ENCODE measurements at regions not wholly inside any gene's neighbourhood (a gene's known extent, or its start where the extent isn't known, plus 50 kb on each side); places are given as distances from the start of the nearest gene placed in this dataset.

DNA sequence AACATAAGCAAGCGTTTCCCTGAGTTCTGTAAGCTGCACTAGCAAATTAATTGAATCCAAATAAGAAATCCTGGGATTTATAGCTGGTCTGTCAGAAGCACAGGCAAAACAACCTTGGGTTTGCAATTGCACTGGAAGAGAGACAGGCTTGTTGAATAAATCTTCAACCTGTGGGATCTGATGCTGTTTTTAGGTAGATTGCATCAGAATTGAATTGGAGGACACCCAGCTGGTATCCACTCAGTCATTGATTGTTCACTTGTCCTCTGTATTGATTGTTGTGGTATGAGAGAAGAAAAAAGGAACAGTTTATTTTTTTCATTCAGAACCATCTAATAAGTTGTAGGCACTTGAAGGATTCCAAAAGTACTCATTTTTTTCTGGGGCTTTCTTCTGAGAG is 497.4 kb downstream of the SIPA1L2 start:
- intact Hi-C loops (cut with DNase I, micrococcal nuclease): no loop called here
- TF ChIP-seq, protein P1, sequence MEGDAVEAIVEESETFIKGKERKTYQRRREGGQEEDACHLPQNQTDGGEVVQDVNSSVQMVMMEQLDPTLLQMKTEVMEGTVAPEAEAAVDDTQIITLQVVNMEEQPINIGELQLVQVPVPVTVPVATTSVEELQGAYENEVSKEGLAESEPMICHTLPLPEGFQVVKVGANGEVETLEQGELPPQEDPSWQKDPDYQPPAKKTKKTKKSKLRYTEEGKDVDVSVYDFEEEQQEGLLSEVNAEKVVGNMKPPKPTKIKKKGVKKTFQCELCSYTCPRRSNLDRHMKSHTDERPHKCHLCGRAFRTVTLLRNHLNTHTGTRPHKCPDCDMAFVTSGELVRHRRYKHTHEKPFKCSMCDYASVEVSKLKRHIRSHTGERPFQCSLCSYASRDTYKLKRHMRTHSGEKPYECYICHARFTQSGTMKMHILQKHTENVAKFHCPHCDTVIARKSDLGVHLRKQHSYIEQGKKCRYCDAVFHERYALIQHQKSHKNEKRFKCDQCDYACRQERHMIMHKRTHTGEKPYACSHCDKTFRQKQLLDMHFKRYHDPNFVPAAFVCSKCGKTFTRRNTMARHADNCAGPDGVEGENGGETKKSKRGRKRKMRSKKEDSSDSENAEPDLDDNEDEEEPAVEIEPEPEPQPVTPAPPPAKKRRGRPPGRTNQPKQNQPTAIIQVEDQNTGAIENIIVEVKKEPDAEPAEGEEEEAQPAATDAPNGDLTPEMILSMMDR (IDR thresholded peaks at IDR 0.05): no peak
- no peak overlapping the region for H3K27ac ChIP-seq (ENCODE audit: low read depth in 1 of 2, low read length in 2 of 2)
- H3K27me3 Mint-ChIP-seq: peaks cover 11% of the 10 kb centered on the region
- ChIA-PET POLR2A (no interaction called here), CTCF (no interaction called here)
- H3K36me3 Mint-ChIP-seq (ENCODE audit: low read depth): peaks cover 3% of the 10 kb centered on the region
- DNase-seq (no peak), ATAC-seq (ENCODE audit: poor library complexity) (no peak)
- no peaks in the 10 kb centered on the region for H3K9me3 ChIP-seq (ENCODE audit: control insufficient read depth in 1 of 2, insufficient read depth in 1 of 2, low read length in 2 of 2)
- no peaks in the 10 kb centered on the region for H3K36me3 ChIP-seq (ENCODE audit: insufficient read depth, low read length)
- no peak overlapping the region for H3K4me3 ChIP-seq (ENCODE audit: low read length)
- H3K27ac Mint-ChIP-seq: no peak overlapping the region
- H3K4me1 Mint-ChIP-seq (ENCODE audit: low read depth): no peaks in the 10 kb centered on the region
- H3K4me3 Mint-ChIP-seq: no peak overlapping the region
- H3K4me1 ChIP-seq (ENCODE audit: insufficient read depth, low read length): no peaks in the 10 kb centered on the region
- H3K9me3 Mint-ChIP-seq: peaks cover 4% of the 10 kb centered on the region
- peaks cover 0 to 7% of the 10 kb centered on the region in 2 experiments for H3K27me3 ChIP-seq (ENCODE audit: control insufficient read depth in 1 of 2, insufficient read depth in 2 of 2, low read length in 2 of 2)

DNA sequence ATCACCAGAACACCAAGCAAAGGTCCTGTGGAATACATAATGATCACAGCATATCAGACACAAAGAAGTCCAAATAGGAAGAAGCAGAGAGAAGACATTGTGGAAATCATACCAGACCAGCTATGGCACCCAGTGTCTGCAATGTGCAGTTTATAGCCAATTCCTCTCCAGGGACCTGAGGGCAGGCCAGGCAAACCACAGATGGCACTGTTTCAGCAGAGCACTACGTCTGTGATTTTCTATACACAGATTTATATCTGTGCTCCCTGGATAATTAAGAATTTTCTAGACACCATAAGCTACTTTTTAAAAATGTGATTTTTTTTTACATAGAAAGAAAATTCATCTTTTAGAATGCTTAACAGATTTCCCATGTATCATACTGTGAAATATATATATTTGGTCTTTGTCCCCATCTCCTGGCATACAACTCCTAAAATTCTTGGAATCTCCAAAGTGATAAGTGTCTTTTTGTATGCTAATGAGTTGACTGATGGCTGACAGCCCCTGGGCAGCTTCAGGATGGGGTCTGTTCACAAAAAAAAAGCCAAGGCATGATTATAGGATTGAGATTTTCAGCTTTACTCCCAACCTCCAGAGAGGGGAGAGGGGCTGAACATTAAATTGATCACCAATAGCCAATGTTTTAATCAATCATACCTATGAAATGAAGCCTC is 498.1 kb downstream of the SIPA1L2 start:
- no peaks in the 10 kb centered on the region for H3K9me3 ChIP-seq (ENCODE audit: control insufficient read depth in 1 of 2, insufficient read depth in 1 of 2, low read length in 2 of 2)
- ChIA-PET POLR2A (no interaction called here), CTCF (no interaction called here)
- Mint-ChIP-seq H3K27ac (no peak overlapping the region), H3K36me3 (ENCODE audit: low read depth) (peaks cover 3% of the 10 kb centered on the region), H3K27me3 (peaks cover 11% of the 10 kb centered on the region), H3K4me1 (ENCODE audit: low read depth) (no peaks in the 10 kb centered on the region), H3K4me3 (no peak overlapping the region), H3K9me3 (peaks cover 4% of the 10 kb centered on the region)
- H3K36me3 ChIP-seq (ENCODE audit: insufficient read depth, low read length): no peaks in the 10 kb centered on the region
- H3K4me1 ChIP-seq (ENCODE audit: insufficient read depth, low read length): no peaks in the 10 kb centered on the region
- ATAC-seq (ENCODE audit: poor library complexity): no peak
- TF ChIP-seq, protein P1 (IDR thresholded peaks at IDR 0.05): no peak
- intact Hi-C loops (cut with DNase I, micrococcal nuclease): no loop called here
- H3K27me3 ChIP-seq (ENCODE audit: control insufficient read depth in 1 of 2, insufficient read depth in 2 of 2, low read length in 2 of 2): peaks cover 0 to 7% of the 10 kb centered on the region in 2 experiments
- H3K4me3 ChIP-seq (ENCODE audit: low read length): no peak overlapping the region
- no peak for DNase-seq
- H3K27ac ChIP-seq (ENCODE audit: low read depth in 1 of 2, low read length in 2 of 2): no peak overlapping the region

DNA sequence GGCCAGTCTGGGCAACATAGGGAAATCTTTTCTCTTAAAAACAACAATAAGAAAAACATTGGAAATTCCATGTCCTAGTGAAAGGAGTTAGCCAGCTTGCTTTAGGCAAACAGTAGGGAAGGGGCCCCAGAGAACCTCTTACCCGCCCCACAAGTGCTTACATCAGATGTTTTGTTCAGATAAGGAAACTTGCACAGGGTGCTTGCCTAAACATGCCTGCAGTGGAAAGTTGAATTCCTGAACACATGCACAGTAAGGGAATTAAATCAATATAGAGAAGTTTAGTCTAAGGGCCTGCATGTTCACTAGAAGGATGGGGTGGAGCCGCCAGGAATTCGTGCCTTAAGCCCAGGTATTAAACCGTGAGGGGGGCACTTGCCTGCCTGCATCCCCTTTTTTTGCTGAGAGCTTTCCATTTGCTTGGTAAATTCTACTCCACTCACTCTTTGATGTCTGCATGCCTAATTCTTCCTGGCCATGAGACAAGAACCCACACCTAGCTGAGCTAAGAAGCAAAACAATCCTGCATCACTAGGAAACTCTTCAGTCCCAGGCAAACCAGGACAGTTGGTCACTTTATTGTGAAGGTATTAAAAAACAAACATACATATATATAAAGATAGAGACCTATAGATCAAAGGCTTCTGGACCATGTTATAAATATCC is 499.0 kb downstream of the SIPA1L2 start:
- no peaks in the 10 kb centered on the region for H3K4me1 ChIP-seq (ENCODE audit: insufficient read depth, low read length)
- H3K36me3 Mint-ChIP-seq (ENCODE audit: low read depth): peaks cover 3% of the 10 kb centered on the region
- POLR2A ChIA-PET: no interaction called here
- peaks cover 0 to 7% of the 10 kb centered on the region in 2 experiments for H3K27me3 ChIP-seq (ENCODE audit: control insufficient read depth in 1 of 2, insufficient read depth in 2 of 2, low read length in 2 of 2)
- no peaks in the 10 kb centered on the region for H3K4me1 Mint-ChIP-seq (ENCODE audit: low read depth)
- no peak overlapping the region for H3K27ac Mint-ChIP-seq
- intact Hi-C loops (cut with DNase I, micrococcal nuclease): no loop called here
- no peak for DNase-seq
- H3K36me3 ChIP-seq (ENCODE audit: insufficient read depth, low read length): no peaks in the 10 kb centered on the region
- CTCF ChIA-PET: no interaction called here
- no peak overlapping the region for H3K27ac ChIP-seq (ENCODE audit: low read depth in 1 of 2, low read length in 2 of 2)
- H3K4me3 Mint-ChIP-seq: no peak overlapping the region
- H3K27me3 Mint-ChIP-seq: peaks cover 11% of the 10 kb centered on the region
- no peak for ATAC-seq (ENCODE audit: poor library complexity)
- TF ChIP-seq, protein P1 (IDR thresholded peaks at IDR 0.05): no peak
- H3K4me3 ChIP-seq (ENCODE audit: low read length): no peak overlapping the region
- peaks cover 4% of the 10 kb centered on the region for H3K9me3 Mint-ChIP-seq
- no peaks in the 10 kb centered on the region for H3K9me3 ChIP-seq (ENCODE audit: control insufficient read depth in 1 of 2, insufficient read depth in 1 of 2, low read length in 2 of 2)
